NB4 (cell line): ENCODE measurements at regions not wholly inside any gene's neighbourhood (a gene's known extent, or its start where the extent isn't known, plus 50 kb on each side); places are given as distances from the start of the nearest gene placed in this dataset.

Experiments
- DNase-seq: peaks from one replicate; pipeline ENCODE4 v3.0.0; 2010; ENCODE audit warnings: low read depth
- H3K4me3 ChIP-seq: one replicate; pipeline ENCODE4 v1.5.1; 2011; ENCODE audit warnings: mild to moderate bottlenecking, low read depth, low read length, moderate library complexity
- MYC ChIP-seq: IDR thresholded peaks from 2 replicates; pipeline ENCODE4 v1.6.1; 2011; ENCODE audit warnings: low read depth, low read length
- POLR2A ChIP-seq: IDR thresholded peaks from 2 replicates; pipeline ENCODE4 v1.6.1; 2011; ENCODE audit warnings: mild to moderate bottlenecking; ENCODE audit not compliant: insufficient read length; ENCODE audit errors: extremely low read depth
- TF ChIP-seq, protein P1 (sequence below): IDR thresholded peaks from 2 replicates; pipeline ENCODE4 v1.6.1; 2011; ENCODE audit warnings: low read depth, low read length
- TF ChIP-seq, protein P2 (sequence below): IDR thresholded peaks from one replicate; pipeline ENCODE4 v1.5.1; 2012; ENCODE audit warnings: low read depth, low read length

DNA sequence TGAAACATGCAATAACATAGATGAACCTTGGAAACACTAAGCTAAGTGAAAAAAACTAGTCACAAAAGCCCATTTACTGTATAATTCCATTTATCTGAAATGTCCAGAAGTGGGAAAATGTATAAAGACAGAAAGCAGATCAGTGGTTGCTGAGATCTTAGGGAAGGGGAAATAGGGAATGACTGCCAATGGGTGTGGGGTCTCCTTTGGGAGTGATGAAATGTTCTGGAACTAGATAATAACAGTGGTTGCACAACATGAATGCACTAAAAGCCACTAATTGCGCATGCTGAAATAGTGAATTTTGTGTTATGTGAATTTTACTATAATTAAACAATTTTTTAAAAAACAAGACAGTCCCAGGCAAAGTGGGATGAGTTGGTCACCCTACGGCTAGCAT is 472.8 kb downstream of the CCDC171 start:
- TF ChIP-seq POLR2A: no peak
- TF ChIP-seq, protein P1, sequence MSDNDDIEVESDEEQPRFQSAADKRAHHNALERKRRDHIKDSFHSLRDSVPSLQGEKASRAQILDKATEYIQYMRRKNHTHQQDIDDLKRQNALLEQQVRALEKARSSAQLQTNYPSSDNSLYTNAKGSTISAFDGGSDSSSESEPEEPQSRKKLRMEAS: no peak
- TF ChIP-seq, protein P2, sequence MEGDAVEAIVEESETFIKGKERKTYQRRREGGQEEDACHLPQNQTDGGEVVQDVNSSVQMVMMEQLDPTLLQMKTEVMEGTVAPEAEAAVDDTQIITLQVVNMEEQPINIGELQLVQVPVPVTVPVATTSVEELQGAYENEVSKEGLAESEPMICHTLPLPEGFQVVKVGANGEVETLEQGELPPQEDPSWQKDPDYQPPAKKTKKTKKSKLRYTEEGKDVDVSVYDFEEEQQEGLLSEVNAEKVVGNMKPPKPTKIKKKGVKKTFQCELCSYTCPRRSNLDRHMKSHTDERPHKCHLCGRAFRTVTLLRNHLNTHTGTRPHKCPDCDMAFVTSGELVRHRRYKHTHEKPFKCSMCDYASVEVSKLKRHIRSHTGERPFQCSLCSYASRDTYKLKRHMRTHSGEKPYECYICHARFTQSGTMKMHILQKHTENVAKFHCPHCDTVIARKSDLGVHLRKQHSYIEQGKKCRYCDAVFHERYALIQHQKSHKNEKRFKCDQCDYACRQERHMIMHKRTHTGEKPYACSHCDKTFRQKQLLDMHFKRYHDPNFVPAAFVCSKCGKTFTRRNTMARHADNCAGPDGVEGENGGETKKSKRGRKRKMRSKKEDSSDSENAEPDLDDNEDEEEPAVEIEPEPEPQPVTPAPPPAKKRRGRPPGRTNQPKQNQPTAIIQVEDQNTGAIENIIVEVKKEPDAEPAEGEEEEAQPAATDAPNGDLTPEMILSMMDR: no peak
- no peak for TF ChIP-seq MYC
- no peak overlapping the region for H3K4me3 ChIP-seq
- no peak for DNase-seq

DNA sequence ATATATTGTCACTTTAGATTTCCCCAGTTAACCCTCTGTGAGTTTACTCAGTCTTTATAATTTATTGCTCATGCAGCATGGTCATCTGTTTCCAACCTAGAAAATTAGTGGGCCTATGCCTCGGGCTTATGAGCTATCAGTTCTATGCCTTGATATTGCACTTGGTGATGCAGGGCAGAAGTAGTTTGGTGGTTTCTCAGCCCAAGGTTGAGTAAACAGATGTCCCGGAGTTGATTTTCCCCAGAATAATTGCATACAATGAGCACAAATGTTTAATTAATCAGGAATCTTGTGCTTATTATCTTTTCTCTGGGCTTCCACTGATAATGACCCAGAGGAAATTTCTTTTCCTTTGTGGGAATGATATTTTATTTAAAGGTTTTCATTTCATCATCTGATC is 474.0 kb downstream of the CCDC171 start:
- DNase-seq: no peak
- no peak overlapping the region for H3K4me3 ChIP-seq
- TF ChIP-seq POLR2A: no peak
- TF ChIP-seq, protein P2: no peak
- TF ChIP-seq MYC: no peak
- TF ChIP-seq, protein P1: no peak

DNA sequence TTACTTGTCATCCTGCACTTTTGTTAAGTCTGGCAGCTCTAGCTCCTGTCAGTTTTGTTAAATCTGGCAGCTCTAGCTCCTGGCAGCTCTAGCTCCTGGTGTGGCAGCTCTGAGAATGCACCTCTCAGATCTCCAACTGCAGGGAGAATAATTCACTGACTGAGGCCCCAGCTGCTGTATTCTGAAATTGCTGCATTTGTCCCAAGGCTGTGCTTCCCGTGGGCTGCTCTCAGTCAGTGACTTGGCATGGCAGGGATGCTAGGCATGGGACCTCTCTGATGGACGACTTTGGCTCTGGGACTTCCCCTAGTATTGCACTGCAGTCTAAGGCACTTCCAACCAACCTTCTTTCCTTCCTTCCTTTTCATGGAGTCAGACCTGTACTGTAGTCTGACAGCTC is 475.7 kb downstream of the CCDC171 start:
- H3K4me3 ChIP-seq: no peak overlapping the region
- no peak for DNase-seq

DNA sequence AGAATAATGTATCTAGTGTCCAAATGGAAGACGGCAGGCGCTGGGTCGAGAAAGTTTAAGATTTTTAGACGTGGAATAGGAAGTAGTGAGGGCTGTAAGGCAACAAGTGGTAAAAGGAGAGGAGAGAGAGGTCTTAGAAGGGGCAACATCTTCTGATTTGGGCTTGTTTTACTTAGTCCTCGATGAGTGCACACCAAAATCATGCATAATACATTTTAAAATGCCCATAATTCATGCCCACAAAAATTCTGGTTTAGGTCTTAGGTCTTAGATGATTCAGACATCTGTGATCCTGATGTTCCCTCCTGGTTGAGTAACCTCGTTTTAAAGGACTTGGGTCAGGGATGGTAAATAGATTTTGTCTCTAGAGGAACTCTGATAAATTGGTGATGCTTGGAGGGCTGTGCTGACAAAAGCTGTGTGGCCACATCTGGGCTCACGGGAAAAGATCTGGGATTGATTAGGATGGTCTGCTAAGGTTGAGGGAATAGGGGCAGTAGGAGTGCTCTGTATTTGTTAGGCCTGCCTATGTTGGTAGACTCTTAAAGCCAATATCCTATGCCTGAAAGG is 476.3 kb downstream of the CCDC171 start:
- no peak for DNase-seq
- no peak overlapping the region for H3K4me3 ChIP-seq
- TF ChIP-seq MYC: no peak
- TF ChIP-seq, protein P1: no peak
- TF ChIP-seq, protein P2: no peak
- no peak for TF ChIP-seq POLR2A

More for the DNA sequence above, 475.7 kb downstream of the CCDC171 start:
- TF ChIP-seq, protein P2: no peak
- TF ChIP-seq MYC: no peak
- TF ChIP-seq, protein P1: no peak
- TF ChIP-seq POLR2A: no peak

DNA sequence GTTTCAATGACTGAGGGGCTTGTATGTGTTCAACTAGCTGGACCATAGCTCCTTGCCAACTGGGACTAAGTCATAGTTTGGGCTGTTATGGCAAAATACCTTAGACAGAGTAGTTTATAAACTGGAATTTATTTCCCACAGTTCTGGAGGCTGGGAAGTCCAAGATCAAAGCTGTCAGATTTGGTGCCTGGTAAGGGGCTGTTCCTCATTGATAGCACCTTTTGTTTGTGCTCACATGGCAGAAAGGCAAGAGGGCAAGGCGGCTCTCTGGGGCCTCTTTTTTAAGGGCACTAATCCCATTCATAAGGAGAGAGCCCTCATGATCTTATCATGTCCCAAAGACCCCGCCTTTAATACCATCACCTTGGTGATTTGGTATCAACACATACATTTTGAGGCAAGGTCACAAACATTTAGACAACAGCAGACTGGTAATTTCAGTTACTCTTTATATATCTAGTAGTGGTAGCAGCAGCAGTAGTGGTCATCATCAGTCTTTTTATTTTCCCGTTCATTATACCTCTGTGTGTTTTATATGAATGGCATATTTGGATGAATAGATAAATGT is 477.0 kb downstream of the CCDC171 start:
- no peak overlapping the region for H3K4me3 ChIP-seq
- TF ChIP-seq, protein P1: no peak
- TF ChIP-seq MYC: no peak
- TF ChIP-seq POLR2A: no peak
- TF ChIP-seq, protein P2: no peak
- DNase-seq: no peak
